A549 (cell line): ENCODE measurements at regions not wholly inside any gene's neighbourhood (a gene's known extent, or its start where the extent isn't known, plus 50 kb on each side); places are given as distances from the start of the nearest gene placed in this dataset.

Experiments used
- ATAC-seq, 2 experiments: fragments of 200-7000 bp in 1 of 2; fragments of >200 bp in 1 of 2; cut with Nextera tagmentation in 1 of 2; cut with Tn5 transposase in 1 of 2; 3 replicates each; pipeline versions ENCODE4 v1.8.0 to v1.9.1; 2018 to 2020; ENCODE audit warnings: mild to moderate bottlenecking in 1 of 2, moderate library complexity in 1 of 2
- CTCF ChIA-PET: fragments of 300-600 bp; sonication (Branson Sonifier 250); formaldehyde crosslinking; extraction: SDS; loops from one replicate; lab custom pipeline; 2021; ENCODE audit warnings: antibody characterized with exemption, inconsistent platforms; lab: Yijun Ruan, JAX
- POLR2A ChIA-PET: fragments of 350-600 bp; formaldehyde crosslinking; extraction: SDS; loops from one replicate; lab custom pipeline; 2021; ENCODE audit warnings: antibody characterized with exemption, inconsistent platforms; lab: Yijun Ruan, JAX
- DNase-seq, 2 experiments: peaks; one replicate each; pipeline versions ENCODE4 v3.0.0 to v3.0.0-alpha.2; 2011 to 2016; ENCODE audit warnings: low read depth in 1 of 2, low spot score in 1 of 2
- FAIRE-seq: peaks from 2 replicates; lab custom pipeline; 2011; peaks lifted over from hg19 to GRCh38; lab: Jason Lieb, UNC
- H3K27ac ChIP-seq, 2 experiments: fragments of >200 bp; sonication (Bioruptor Twin); formaldehyde crosslinking; 3 replicates each; pipeline ENCODE4 v1.5.1; 2016 to 2017
- H3K4me1 ChIP-seq: fragments of >200 bp; sonication (Bioruptor Twin); formaldehyde crosslinking; 3 replicates; pipeline ENCODE4 v1.6.1; 2016
- H3K4me2 ChIP-seq: fragments of >200 bp; sonication (Bioruptor Twin); formaldehyde crosslinking; 3 replicates; pipeline ENCODE4 v1.6.1; 2016
- H3K4me3 ChIP-seq: fragments of >200 bp; sonication (Bioruptor Twin); formaldehyde crosslinking; 3 replicates; pipeline ENCODE4 v1.5.1; 2016
- H3K9me3 ChIP-seq: fragments of >200 bp; sonication (Bioruptor Twin); formaldehyde crosslinking; 3 replicates; pipeline ENCODE4 v1.6.1; 2016
- CBX2 ChIP-seq: fragments of 200-600 bp; sonication (generic); IDR thresholded peaks from 2 replicates; pipeline ENCODE4 v1.6.1; 2016; ENCODE audit warnings: low read depth, mild to moderate bottlenecking, borderline replicate concordance
- CEBPB ChIP-seq, 2 experiments: fragments of >200 bp in 1 of 2; sonication (Bioruptor Twin) in 1 of 2; formaldehyde crosslinking in 1 of 2; IDR thresholded peaks; 2 replicates each; pipeline ENCODE4 v1.6.1; 2012 to 2016
- CHD2 ChIP-seq: fragments of 150-350 bp; IDR thresholded peaks from 2 replicates; pipeline ENCODE4 v1.6.1; 2014; ENCODE audit warnings: low read length; ENCODE audit not compliant: partially characterized antibody
- CHD4 ChIP-seq: fragments of 200-600 bp; sonication (generic); IDR thresholded peaks from 2 replicates; pipeline ENCODE4 v1.6.1; 2016; ENCODE audit warnings: antibody characterized with exemption, mild to moderate bottlenecking, borderline replicate concordance
- EHF ChIP-seq: fragments of 250-450 bp; sonication (Bioruptor Pico); IDR thresholded peaks from 2 replicates; pipeline ENCODE4 v1.5.0; 2020; ENCODE audit warnings: mild to moderate bottlenecking
- ESRRA ChIP-seq: fragments of 150-350 bp; IDR thresholded peaks from 2 replicates; pipeline ENCODE4 v1.6.1; 2014; ENCODE audit warnings: mild to moderate bottlenecking, low read length, borderline replicate concordance
- FOSB ChIP-seq: fragments of 250-450 bp; sonication (Bioruptor Pico); IDR thresholded peaks from 2 replicates; pipeline ENCODE4 v1.5.0; 2020; ENCODE audit warnings: mild to moderate bottlenecking, moderate library complexity
- FOSL2 ChIP-seq, 2 experiments: fragments of 450-650 bp in 1 of 2; fragments of >200 bp in 1 of 2; sonication (Bioruptor Twin) in 1 of 2; formaldehyde crosslinking; IDR thresholded peaks; 2 replicates each; pipeline versions ENCODE4 v1.5.0 to v1.6.1; 2016 to 2020; ENCODE audit warnings: mild to moderate bottlenecking in 1 of 2, moderate library complexity in 1 of 2
- GATA3 ChIP-seq: IDR thresholded peaks from 2 replicates; pipeline ENCODE4 v1.6.1; 2012; ENCODE audit warnings: borderline replicate concordance
- HOXA7 ChIP-seq: fragments of 250-450 bp; sonication (Bioruptor Pico); IDR thresholded peaks from 2 replicates; pipeline ENCODE4 v1.5.0; 2020; ENCODE audit warnings: mild to moderate bottlenecking, moderate library complexity
- HOXB13 ChIP-seq: fragments of 250-450 bp; sonication (Bioruptor Pico); IDR thresholded peaks from 2 replicates; pipeline ENCODE4 v1.5.0; 2020; ENCODE audit warnings: low read depth, mild to moderate bottlenecking, moderate library complexity
- JUNB ChIP-seq: fragments of >200 bp; sonication (Bioruptor Twin); formaldehyde crosslinking; IDR thresholded peaks from 2 replicates; pipeline ENCODE4 v1.6.1; 2016
- KDM5A ChIP-seq: fragments of 200-600 bp; sonication (generic); IDR thresholded peaks from 2 replicates; pipeline ENCODE4 v1.6.1; 2016; ENCODE audit warnings: antibody characterized with exemption, mild to moderate bottlenecking
- MAFK ChIP-seq: fragments of 450-650 bp; IDR thresholded peaks from 2 replicates; pipeline ENCODE4 v1.6.1; 2014; ENCODE audit not compliant: partially characterized antibody
- NR3C1 ChIP-seq: fragments of >200 bp; sonication (Bioruptor Twin); formaldehyde crosslinking; IDR thresholded peaks from 3 replicates; pipeline ENCODE4 v1.6.1; 2017
- POLR2AphosphoS2 ChIP-seq: conservative IDR thresholded peaks from 2 replicates; pipeline ENCODE4 v1.6.1; 2012; ENCODE audit warnings: low read length, improper control_type of control experiment, inconsistent platforms
- RARB ChIP-seq: fragments of 250-450 bp; sonication (Bioruptor Pico); IDR thresholded peaks from 2 replicates; pipeline ENCODE4 v1.8.0; 2021; ENCODE audit warnings: mild to moderate bottlenecking, moderate library complexity
- RCOR1 ChIP-seq: fragments of 150-350 bp; IDR thresholded peaks from 2 replicates; pipeline ENCODE4 v1.6.1; 2014; ENCODE audit warnings: antibody characterized with exemption, low read length, low read depth
- RNF2 ChIP-seq: fragments of 200-600 bp; sonication (generic); IDR thresholded peaks from 2 replicates; pipeline ENCODE4 v1.6.1; 2016; ENCODE audit warnings: low read depth, mild to moderate bottlenecking, antibody characterized with exemption, moderate library complexity, borderline replicate concordance
- SMC3 ChIP-seq: fragments of >200 bp; sonication (Bioruptor Twin); formaldehyde crosslinking; IDR thresholded peaks from 3 replicates; pipeline ENCODE4 v1.6.1; 2018; ENCODE audit warnings: inconsistent platforms
- SREBF2 ChIP-seq: fragments of 450-650 bp; IDR thresholded peaks from 2 replicates; pipeline ENCODE4 v1.6.1; 2014; ENCODE audit warnings: mild to moderate bottlenecking, moderate library complexity
- TFCP2L1 ChIP-seq: fragments of 250-450 bp; sonication (Bioruptor Pico); IDR thresholded peaks from 2 replicates; pipeline ENCODE4 v1.5.0; 2021; ENCODE audit warnings: mild to moderate bottlenecking
- TP53 ChIP-seq: fragments of 250-450 bp; sonication (Bioruptor Pico); IDR thresholded peaks from 2 replicates; pipeline ENCODE4 v1.5.0; 2021; ENCODE audit warnings: mild to moderate bottlenecking, moderate library complexity
- ZFP36 ChIP-seq: fragments of 450-650 bp; IDR thresholded peaks from 2 replicates; pipeline ENCODE4 v1.6.1; 2014; ENCODE audit warnings: borderline replicate concordance; ENCODE audit not compliant: partially characterized antibody
- WGBS: methylation state at CpG from one replicate; pipeline ENCODE4 v1.1.6; 2017; ENCODE audit errors: missing lambda C conversion rate; 5-methylcytosine and 5-hydroxymethylcytosine counted together
- TF ChIP-seq, protein P1 (sequence below): fragments of >200 bp; sonication (Bioruptor Twin); formaldehyde crosslinking; IDR thresholded peaks from 2 replicates; pipeline ENCODE4 v1.6.1; 2016
- TF ChIP-seq, protein P2 (sequence below): fragments of 250-450 bp; sonication (Bioruptor Pico); IDR thresholded peaks from 2 replicates; pipeline ENCODE4 v1.5.0; 2020; ENCODE audit warnings: low read depth, mild to moderate bottlenecking, moderate library complexity
- TF ChIP-seq, protein P3 (sequence below): IDR thresholded peaks from 2 replicates; pipeline ENCODE4 v1.6.1; 2012
- TF ChIP-seq, protein P4 (sequence below): fragments of >200 bp; sonication (Bioruptor Twin); formaldehyde crosslinking; IDR thresholded peaks from 3 replicates; pipeline ENCODE4 v1.5.1; 2016

DNA sequence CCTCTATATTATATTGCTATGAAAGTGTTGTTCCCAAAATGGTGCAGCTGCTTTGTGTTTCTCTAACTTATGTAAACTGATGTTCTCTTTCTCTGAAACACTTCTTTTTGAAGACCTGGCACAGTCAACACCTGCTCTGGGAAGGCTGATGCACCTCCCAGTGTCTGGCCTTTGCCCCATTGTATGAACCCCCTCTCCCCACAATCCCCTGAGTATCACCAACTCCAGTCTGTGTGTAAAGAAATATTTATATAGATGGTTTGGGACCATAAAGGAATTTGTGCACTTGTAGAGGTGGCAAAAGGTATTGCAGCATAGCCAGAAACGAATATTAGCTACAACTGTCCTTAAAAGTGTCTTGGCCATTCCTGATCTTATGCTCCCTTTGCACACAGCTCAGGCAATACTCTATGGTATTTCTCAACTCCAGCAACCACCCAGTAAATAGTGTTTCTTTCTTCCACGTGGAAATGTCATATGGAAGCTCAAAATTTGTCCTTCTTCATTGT, 365.2 kb upstream of the DDI1 start:
- ATAC-seq (no peak), DNase-seq (no peak), FAIRE-seq (no peak)
- TF ChIP-seq, protein P1, sequence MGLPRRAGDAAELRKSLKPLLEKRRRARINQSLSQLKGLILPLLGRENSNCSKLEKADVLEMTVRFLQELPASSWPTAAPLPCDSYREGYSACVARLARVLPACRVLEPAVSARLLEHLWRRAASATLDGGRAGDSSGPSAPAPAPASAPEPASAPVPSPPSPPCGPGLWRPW = no peak
- TF ChIP-seq ZFP36 = no peak
- no peak for TF ChIP-seq RCOR1
- TF ChIP-seq POLR2AphosphoS2 = no peak
- TF ChIP-seq, protein P2, sequence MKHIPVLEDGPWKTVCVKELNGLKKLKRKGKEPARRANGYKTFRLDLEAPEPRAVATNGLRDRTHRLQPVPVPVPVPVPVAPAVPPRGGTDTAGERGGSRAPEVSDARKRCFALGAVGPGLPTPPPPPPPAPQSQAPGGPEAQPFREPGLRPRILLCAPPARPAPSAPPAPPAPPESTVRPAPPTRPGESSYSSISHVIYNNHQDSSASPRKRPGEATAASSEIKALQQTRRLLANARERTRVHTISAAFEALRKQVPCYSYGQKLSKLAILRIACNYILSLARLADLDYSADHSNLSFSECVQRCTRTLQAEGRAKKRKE (CRISPR knock-in tag) = no peak
- no peak for TF ChIP-seq NR3C1
- no peak for TF ChIP-seq HOXB13
- 0 out of 3 replicates have a peak, but pooled peaks cover 3% of the 10 kb centered on the region for H3K4me1 ChIP-seq
- no peak overlapping the region for H3K4me2 ChIP-seq
- H3K27ac ChIP-seq = no peak overlapping the region
- POLR2A ChIA-PET = no interaction called here
- WGBS = 48% methylated on average over 2 of the region's 2 CpGs
- no peak overlapping the region for H3K4me3 ChIP-seq
- no peaks in the 10 kb centered on the region for H3K9me3 ChIP-seq
- CTCF ChIA-PET = interaction anchor here (1.2 to 2.5 kb wide), 2 partner anchors 11 to 18 kb away, joined by 3 to 11 read pairs; no protein-coding TSS in a partner anchor

DNA sequence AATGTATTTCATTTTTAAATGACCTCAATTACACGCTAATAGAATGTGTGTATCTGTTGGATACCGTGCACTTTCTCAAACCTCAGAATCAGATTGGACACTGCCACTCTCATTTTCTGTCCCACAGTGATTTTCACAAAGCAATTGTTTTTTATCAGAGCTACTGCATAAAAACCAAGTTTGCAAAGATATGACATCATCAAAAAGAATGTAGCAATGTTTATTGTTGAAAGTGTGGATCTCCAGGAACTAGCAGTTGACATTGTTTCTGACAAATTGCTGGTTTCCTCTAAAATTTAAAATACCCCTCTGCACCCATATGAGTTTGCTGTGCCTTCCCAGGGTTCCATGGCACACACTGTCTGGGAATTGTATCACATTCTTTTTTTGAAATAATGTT, 362.7 kb upstream of the DDI1 start:
- H3K4me3 ChIP-seq = no peak overlapping the region
- peak in 1 of 2 experiments; percentile 5 for DNase-seq
- peak overlapping the region in 1 of 2 experiments; percentile 60; a peak in 2 of 6 replicates for H3K27ac ChIP-seq
- no peak for FAIRE-seq
- CTCF ChIA-PET = no interaction called here
- no peak for TF ChIP-seq CHD4
- TF ChIP-seq CEBPB (IDR thresholded peaks at IDR 0.05) = peak in 1 of 2 experiments; percentile 21; a peak in 1 of 4 replicates
- no peak for ATAC-seq
- 0 out of 3 replicates have a peak, but pooled peaks cover 3% of the 10 kb centered on the region for H3K4me1 ChIP-seq
- H3K9me3 ChIP-seq = no peaks in the 10 kb centered on the region; the same call in 2 of the 3 replicates
- POLR2A ChIA-PET = no interaction called here
- 85% methylated on average over 2 of the region's 2 CpGs for WGBS
- no peak overlapping the region for H3K4me2 ChIP-seq

DNA sequence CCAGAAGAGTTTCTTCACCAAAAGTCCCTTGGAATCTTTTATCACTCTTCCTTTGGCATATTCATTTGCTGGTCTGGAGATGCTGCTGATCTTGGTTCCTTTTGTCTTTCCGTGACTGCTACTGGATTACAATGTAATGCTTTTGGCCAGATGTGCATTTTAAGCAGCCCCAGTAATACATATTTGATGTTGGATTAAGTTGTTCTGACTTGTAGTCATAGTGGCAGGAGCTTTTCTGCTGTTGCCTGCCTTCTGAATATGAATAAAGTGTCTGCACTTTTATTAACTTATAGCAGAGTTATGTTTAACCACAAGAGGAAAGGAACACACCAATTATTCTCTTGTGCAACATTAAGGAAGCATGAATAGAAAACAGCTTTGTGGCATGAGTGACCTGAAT, 360.0 kb upstream of the DDI1 start:
- H3K9me3 ChIP-seq = no peaks in the 10 kb centered on the region; the same call in 2 of the 3 replicates
- TF ChIP-seq HOXB13 = no peak
- TF ChIP-seq JUNB = no peak
- no peak for TF ChIP-seq CBX2
- TF ChIP-seq ESRRA = no peak
- TF ChIP-seq, protein P1 = no peak
- no peak for TF ChIP-seq KDM5A
- no peak for TF ChIP-seq FOSB (CRISPR knock-in tag)
- TF ChIP-seq CHD4 = no peak
- no peak for TF ChIP-seq HOXA7
- TF ChIP-seq, protein P3, sequence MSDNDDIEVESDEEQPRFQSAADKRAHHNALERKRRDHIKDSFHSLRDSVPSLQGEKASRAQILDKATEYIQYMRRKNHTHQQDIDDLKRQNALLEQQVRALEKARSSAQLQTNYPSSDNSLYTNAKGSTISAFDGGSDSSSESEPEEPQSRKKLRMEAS = no peak
- no peak for TF ChIP-seq FOSL2 (IDR thresholded peaks at IDR 0.05)
- no peak for TF ChIP-seq FOSL2 (CRISPR knock-in tag; IDR thresholded peaks at IDR 0.05)
- no peak for TF ChIP-seq EHF (CRISPR knock-in tag)
- H3K4me2 ChIP-seq = no peak overlapping the region
- CTCF ChIA-PET = no interaction called here
- no peak overlapping the region for H3K4me3 ChIP-seq
- FAIRE-seq = no peak
- no peak for ATAC-seq
- no peak overlapping the region; a peak in 1 of 6 replicates for H3K27ac ChIP-seq
- 81% methylated on average over 1 of the region's 1 CpG for WGBS
- DNase-seq = no peak
- 0 out of 3 replicates have a peak, but pooled peaks cover 3% of the 10 kb centered on the region for H3K4me1 ChIP-seq
- POLR2A ChIA-PET = no interaction called here

DNA sequence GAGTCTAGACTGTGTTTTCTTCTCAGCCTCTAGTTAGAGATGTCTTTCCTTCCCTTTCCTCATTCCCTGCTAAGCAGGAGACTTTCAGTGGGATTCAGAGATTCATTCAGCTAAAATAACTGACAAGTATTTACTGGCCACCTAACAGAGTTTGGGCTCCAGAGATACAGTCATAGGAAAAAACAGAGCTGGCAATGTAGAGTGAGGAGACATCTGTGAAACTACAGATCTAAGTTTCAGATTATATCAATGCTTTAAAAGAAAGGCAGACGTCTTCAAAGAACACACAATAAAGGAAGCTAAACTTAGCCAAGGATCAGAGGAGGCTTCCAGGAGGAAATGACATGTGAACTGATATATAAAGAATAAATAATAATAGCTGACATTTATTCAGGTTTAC, 355.6 kb upstream of the DDI1 start:
- Histone ChIP-seq H3K4me3 (no peak overlapping the region), H3K27ac (peak overlapping the region; percentile 8 to 85; a peak in 4 of 6 replicates), H3K9me3 (peaks cover 3% of the 10 kb centered on the region; the same call in 1 of the 3 replicates), H3K4me2 (no peak overlapping the region), H3K4me1 (peaks cover 12% of the 10 kb centered on the region)
- 74% methylated on average over 1 of the region's 1 CpG for WGBS
- ChIA-PET POLR2A (no interaction called here), CTCF (interaction anchor here (0.6 to 1.6 kb wide), 4 partner anchors 23 to 1596 kb away, joined by 3 to 4 read pairs (median 4); no protein-coding TSS in a partner anchor)
- no peak for DNase-seq
- no peak for FAIRE-seq
- ATAC-seq = no peak
- TF ChIP-seq SMC3 = no peak
- TF ChIP-seq RNF2 = no peak
- TF ChIP-seq, protein P4, sequence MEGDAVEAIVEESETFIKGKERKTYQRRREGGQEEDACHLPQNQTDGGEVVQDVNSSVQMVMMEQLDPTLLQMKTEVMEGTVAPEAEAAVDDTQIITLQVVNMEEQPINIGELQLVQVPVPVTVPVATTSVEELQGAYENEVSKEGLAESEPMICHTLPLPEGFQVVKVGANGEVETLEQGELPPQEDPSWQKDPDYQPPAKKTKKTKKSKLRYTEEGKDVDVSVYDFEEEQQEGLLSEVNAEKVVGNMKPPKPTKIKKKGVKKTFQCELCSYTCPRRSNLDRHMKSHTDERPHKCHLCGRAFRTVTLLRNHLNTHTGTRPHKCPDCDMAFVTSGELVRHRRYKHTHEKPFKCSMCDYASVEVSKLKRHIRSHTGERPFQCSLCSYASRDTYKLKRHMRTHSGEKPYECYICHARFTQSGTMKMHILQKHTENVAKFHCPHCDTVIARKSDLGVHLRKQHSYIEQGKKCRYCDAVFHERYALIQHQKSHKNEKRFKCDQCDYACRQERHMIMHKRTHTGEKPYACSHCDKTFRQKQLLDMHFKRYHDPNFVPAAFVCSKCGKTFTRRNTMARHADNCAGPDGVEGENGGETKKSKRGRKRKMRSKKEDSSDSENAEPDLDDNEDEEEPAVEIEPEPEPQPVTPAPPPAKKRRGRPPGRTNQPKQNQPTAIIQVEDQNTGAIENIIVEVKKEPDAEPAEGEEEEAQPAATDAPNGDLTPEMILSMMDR = no peak
- TF ChIP-seq, protein P2 (CRISPR knock-in tag) = no peak
- TF ChIP-seq RARB (CRISPR knock-in tag) = no peak
- no peak for TF ChIP-seq TP53 (CRISPR knock-in tag)
- no peak for TF ChIP-seq SREBF2
- TF ChIP-seq CEBPB (IDR thresholded peaks at IDR 0.05) = no peak
- no peak for TF ChIP-seq GATA3
- no peak for TF ChIP-seq TFCP2L1 (CRISPR knock-in tag)
- no peak for TF ChIP-seq MAFK
- TF ChIP-seq CHD2 = no peak
- TF ChIP-seq ESRRA = no peak
